Neuronal stem cell (in vitro differentiated cells): ENCODE measurements at regions not wholly inside any gene's neighbourhood (a gene's known extent, or its start where the extent isn't known, plus 50 kb on each side); places are given as distances from the start of the nearest gene placed in this dataset.

Experiments
- DNase-seq: peaks from one replicate; pipeline ENCODE4 v3.0.0-alpha.2; 2013; ENCODE audit warnings: low spot score
- H2AFZ ChIP-seq: one replicate; pipeline ENCODE4 v1.6.1; 2013; ENCODE audit warnings: mild to moderate bottlenecking, low read length, inconsistent platforms
- H2AK5ac ChIP-seq: 2 replicates; pipeline ENCODE4 v1.6.1; 2013; ENCODE audit warnings: low read depth, mild to moderate bottlenecking, inconsistent platforms, low read length, moderate library complexity, mixed read lengths
- H2BK120ac ChIP-seq: 2 replicates; pipeline ENCODE4 v1.6.1; 2013; ENCODE audit warnings: low read depth, mild to moderate bottlenecking, inconsistent platforms, low read length, moderate library complexity, mixed read lengths
- H2BK12ac ChIP-seq: one replicate; pipeline ENCODE4 v1.6.1; 2013; ENCODE audit warnings: low read length, inconsistent platforms
- H2BK15ac ChIP-seq: 2 replicates; pipeline ENCODE4 v1.6.1; 2013; ENCODE audit warnings: mild to moderate bottlenecking, low read length, inconsistent platforms, mixed read lengths
- H2BK5ac ChIP-seq: one replicate; pipeline ENCODE4 v1.6.1; 2013; ENCODE audit warnings: inconsistent platforms, mild to moderate bottlenecking, low read length, moderate library complexity
- H3K14ac ChIP-seq: one replicate; pipeline ENCODE4 v1.6.1; 2013; ENCODE audit warnings: low read length, inconsistent platforms
- H3K18ac ChIP-seq: 2 replicates; pipeline ENCODE4 v1.6.1; 2013; ENCODE audit warnings: low read length, inconsistent platforms
- H3K23ac ChIP-seq: 2 replicates; pipeline ENCODE4 v1.6.1; 2013; ENCODE audit warnings: low read depth, mild to moderate bottlenecking, mixed read lengths, low read length, inconsistent platforms; ENCODE audit not compliant: poor library complexity
- H3K27ac ChIP-seq: replicated peaks from 3 replicates; pipeline ENCODE4 v1.5.1; 2013; ENCODE audit warnings: low read length, inconsistent platforms
- H3K27me3 ChIP-seq, 3 experiments: 2 replicates each; pipeline ENCODE4 v1.6.1; 2013; ENCODE audit warnings: low read length in 3 of 3, mild to moderate bottlenecking in 2 of 3, inconsistent platforms in 1 of 3, low read depth in 1 of 3, mixed read lengths in 1 of 3, moderate library complexity in 1 of 3; ENCODE audit not compliant: control insufficient read depth in 3 of 3, insufficient read depth in 3 of 3
- H3K36me3 ChIP-seq, 2 donors: replicated peaks in 1 of 2; 2 replicates each; pipeline ENCODE4 v1.6.1; 2013; ENCODE audit warnings: low read length in 2 of 2; ENCODE audit not compliant: control insufficient read depth in 2 of 2, insufficient read depth in 2 of 2
- H3K4ac ChIP-seq: 2 replicates; pipeline ENCODE4 v1.6.1; 2013; ENCODE audit warnings: inconsistent platforms, mild to moderate bottlenecking, low read length, moderate library complexity
- H3K4me1 ChIP-seq, 2 donors: 1 replicate in 1 of 2; 2 replicates in 1 of 2; pipeline ENCODE4 v1.6.1; 2013; ENCODE audit warnings: low read length in 2 of 2, low read depth in 1 of 2; ENCODE audit not compliant: control insufficient read depth in 2 of 2, insufficient read depth in 1 of 2
- H3K4me2 ChIP-seq: one replicate; pipeline ENCODE4 v1.6.1; 2013; ENCODE audit warnings: mild to moderate bottlenecking, low read length, inconsistent platforms; ENCODE audit not compliant: insufficient read depth, poor library complexity, severe bottlenecking
- H3K4me3 ChIP-seq, 2 donors: 2 replicates each; pipeline ENCODE4 v1.5.1; 2013; ENCODE audit warnings: low read length in 2 of 2, mild to moderate bottlenecking in 2 of 2, inconsistent platforms in 1 of 2, moderate library complexity in 1 of 2
- H3K79me1 ChIP-seq: one replicate; pipeline ENCODE4 v1.6.1; 2013; ENCODE audit warnings: low read depth, mild to moderate bottlenecking, inconsistent platforms, low read length, moderate library complexity
- H3K9ac ChIP-seq: one replicate; pipeline ENCODE4 v1.6.1; 2013; ENCODE audit warnings: mild to moderate bottlenecking, low read depth, low read length, inconsistent platforms; ENCODE audit not compliant: poor library complexity
- H3K9me3 ChIP-seq, 2 donors: replicated peaks in 1 of 2; 2 replicates each; pipeline versions ENCODE3 to v1.6.1; 2013; ENCODE audit warnings: low read length in 2 of 2, mild to moderate bottlenecking in 2 of 2, inconsistent platforms in 1 of 2, low read depth in 1 of 2, mixed read lengths in 1 of 2, moderate library complexity in 1 of 2; ENCODE audit not compliant: control insufficient read depth in 2 of 2, insufficient read depth in 1 of 2
- H4K8ac ChIP-seq: one replicate; pipeline ENCODE4 v1.6.1; 2013; ENCODE audit warnings: low read depth, mild to moderate bottlenecking, inconsistent platforms, low read length, moderate library complexity
- H4K91ac ChIP-seq: one replicate; pipeline ENCODE4 v1.6.1; 2013; ENCODE audit warnings: low read length, low read depth, mild to moderate bottlenecking, inconsistent platforms; ENCODE audit not compliant: poor library complexity
- WGBS, 2 donors: extraction: QIAGEN DNeasy Blood & Tissue Kit; methylation state at CpG; one replicate each; pipeline ENCODE4 v1.1.7; 2013; ENCODE audit warnings: missing lambda C conversion rate in 2 of 2, mixed read lengths in 1 of 2; ENCODE audit not compliant: insufficient read length in 2 of 2, insufficient replicate concordance in 1 of 2; ENCODE audit errors: extremely low coverage in 2 of 2; 5-methylcytosine and 5-hydroxymethylcytosine counted together

GRCh38 chr4:107548211-107548905, 171.7 kb downstream of the PAPSS1 start:
- Histone ChIP-seq H2BK12ac (no peak overlapping the region), H3K27me3 (no peaks in the 10 kb centered on the region), H3K27ac (no peak overlapping the region), H2BK5ac (no peak overlapping the region), H3K9me3 (no peaks in the 10 kb centered on the region), H3K23ac (no peak overlapping the region), H3K4me1 (no peaks in the 10 kb centered on the region), H3K4ac (no peak overlapping the region), H4K8ac (no peak overlapping the region), H2BK120ac (no peak overlapping the region), H4K91ac (no peak overlapping the region), H2AK5ac (no peak overlapping the region), H3K36me3 (no peaks in the 10 kb centered on the region), H3K14ac (no peak overlapping the region), H3K18ac (no peak overlapping the region), H3K4me3 (no peak overlapping the region), H2AFZ (peak overlapping the region; percentile 86), H2BK15ac (no peak overlapping the region), H3K9ac (no peak overlapping the region), H3K79me1 (no peaks in the 10 kb centered on the region), H3K4me2 (no peak overlapping the region)
- no peak for DNase-seq
- no CpG with 5 or more reads among the region's 7 CpGs for WGBS, 2 donors

DNA sequence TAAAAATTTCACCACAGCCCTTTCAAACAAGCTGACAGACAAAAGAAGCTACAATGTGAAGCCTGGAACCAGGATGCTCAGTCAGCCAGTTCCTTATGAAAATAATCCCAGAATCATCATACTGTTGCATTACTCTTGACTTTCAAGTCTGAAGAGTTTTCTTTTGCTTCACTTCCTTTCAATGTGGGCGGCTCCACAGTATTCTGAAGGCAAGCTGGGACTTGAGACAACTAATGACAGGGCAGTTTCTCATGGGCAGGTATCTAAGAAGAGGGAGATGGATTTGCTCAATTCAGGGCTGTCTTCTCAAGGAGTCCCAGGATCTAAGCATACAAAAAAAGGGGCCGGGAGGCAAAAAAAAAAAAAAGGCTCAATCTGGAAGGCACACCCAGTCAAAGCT, 173.4 kb downstream of the PAPSS1 start:
- no peak overlapping the region for H3K4me2 ChIP-seq
- no peak overlapping the region for H4K8ac ChIP-seq
- H2BK15ac ChIP-seq: no peak overlapping the region
- H3K18ac ChIP-seq: no peak overlapping the region
- H4K91ac ChIP-seq: no peak overlapping the region
- DNase-seq: no peak
- no peak overlapping the region for H2AFZ ChIP-seq
- H3K14ac ChIP-seq: no peak overlapping the region
- H2BK5ac ChIP-seq: no peak overlapping the region
- H2AK5ac ChIP-seq: no peak overlapping the region
- no peak overlapping the region for H3K23ac ChIP-seq
- no peaks in the 10 kb centered on the region for H3K79me1 ChIP-seq
- no peaks in the 10 kb centered on the region for H3K9me3 ChIP-seq
- H3K36me3 ChIP-seq: no peaks in the 10 kb centered on the region
- no peak overlapping the region for H2BK12ac ChIP-seq
- no peak overlapping the region for H3K9ac ChIP-seq
- no peak overlapping the region for H3K4ac ChIP-seq
- no peaks in the 10 kb centered on the region for H3K27me3 ChIP-seq
- no peak overlapping the region for H3K27ac ChIP-seq
- H2BK120ac ChIP-seq: no peak overlapping the region
- no CpG with 5 or more reads among the region's 2 CpGs for WGBS, 2 donors
- no peak overlapping the region for H3K4me3 ChIP-seq
- H3K4me1 ChIP-seq: no peaks in the 10 kb centered on the region

DNA sequence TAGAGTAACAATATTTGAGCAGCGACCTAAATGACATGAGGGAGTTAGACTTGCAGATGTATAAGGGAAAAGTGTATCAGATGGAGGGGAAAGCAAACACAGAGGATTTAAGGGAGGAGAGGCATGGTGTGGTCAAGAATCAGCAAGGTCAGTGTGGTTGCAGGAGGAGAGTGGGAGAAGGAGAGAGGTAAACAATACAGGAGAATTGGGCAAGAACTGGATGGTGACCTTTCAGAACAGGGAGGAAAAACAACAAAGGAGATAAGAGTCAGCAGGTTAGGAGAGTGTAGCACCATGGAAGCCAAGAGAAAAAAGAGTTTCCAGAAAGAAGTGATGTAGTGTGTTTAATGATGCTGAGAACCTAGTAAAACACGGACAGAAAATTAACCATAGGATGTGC, 178.5 kb downstream of the PAPSS1 start:
- Histone ChIP-seq H2BK5ac (no peak overlapping the region), H3K4ac (no peak overlapping the region), H3K27ac (no peak overlapping the region), H4K91ac (no peak overlapping the region), H3K14ac (no peak overlapping the region), H4K8ac (no peak overlapping the region), H3K4me1 (no peaks in the 10 kb centered on the region), H3K36me3 (no peaks in the 10 kb centered on the region), H3K79me1 (no peaks in the 10 kb centered on the region), H2BK12ac (no peak overlapping the region), H3K4me3 (no peak overlapping the region), H3K9me3 (no peaks in the 10 kb centered on the region), H3K9ac (no peak overlapping the region), H3K23ac (no peak overlapping the region), H2AFZ (no peak overlapping the region), H2AK5ac (no peak overlapping the region), H3K4me2 (no peak overlapping the region), H2BK15ac (no peak overlapping the region), H3K18ac (no peak overlapping the region), H2BK120ac (no peak overlapping the region), H3K27me3 (no peaks in the 10 kb centered on the region)
- DNase-seq: no peak
- WGBS, 2 donors: no CpG with 5 or more reads among the region's 2 CpGs

GRCh38 chr4:107531927-107532326, 188.1 kb downstream of the PAPSS1 start:
- no CpG with 5 or more reads among the region's 1 CpG for WGBS, 2 donors
- no peak overlapping the region for H3K4ac ChIP-seq

More at GRCh38 chr4:107531927-107532326, 188.1 kb downstream of the PAPSS1 start:
- H4K91ac ChIP-seq: no peak overlapping the region
- H2BK5ac ChIP-seq: no peak overlapping the region
- no peak overlapping the region for H3K4me3 ChIP-seq
- no peaks in the 10 kb centered on the region for H3K9me3 ChIP-seq
- H3K23ac ChIP-seq: no peak overlapping the region
- H2BK15ac ChIP-seq: no peak overlapping the region
- H3K27me3 ChIP-seq: no peaks in the 10 kb centered on the region
- H3K27ac ChIP-seq: no peak overlapping the region
- no peak overlapping the region for H3K9ac ChIP-seq
- H2AFZ ChIP-seq: no peak overlapping the region
- no peak overlapping the region for H3K4me2 ChIP-seq
- no peak overlapping the region for H3K18ac ChIP-seq
- DNase-seq: no peak
- no peaks in the 10 kb centered on the region for H3K4me1 ChIP-seq
- no peak overlapping the region for H2BK120ac ChIP-seq
- no peak overlapping the region for H4K8ac ChIP-seq
- H2BK12ac ChIP-seq: no peak overlapping the region
- no peaks in the 10 kb centered on the region for H3K79me1 ChIP-seq
- no peak overlapping the region for H2AK5ac ChIP-seq
- H3K36me3 ChIP-seq: no peaks in the 10 kb centered on the region
- no peak overlapping the region for H3K14ac ChIP-seq
